ENCODE measurements at regions not wholly inside any gene's neighbourhood (a gene's known extent, or its start where the extent isn't known, plus 50 kb on each side); places are given as distances from the start of the nearest gene placed in this dataset.

GRCh38 chr7:153529100-153529499, 523.1 kb upstream of the DPP6 start (continued):
- no peak for TF ChIP-seq CTCF (CRISPR knock-in tag; IDR thresholded peaks at IDR 0.05)
- TF ChIP-seq, protein P1, sequence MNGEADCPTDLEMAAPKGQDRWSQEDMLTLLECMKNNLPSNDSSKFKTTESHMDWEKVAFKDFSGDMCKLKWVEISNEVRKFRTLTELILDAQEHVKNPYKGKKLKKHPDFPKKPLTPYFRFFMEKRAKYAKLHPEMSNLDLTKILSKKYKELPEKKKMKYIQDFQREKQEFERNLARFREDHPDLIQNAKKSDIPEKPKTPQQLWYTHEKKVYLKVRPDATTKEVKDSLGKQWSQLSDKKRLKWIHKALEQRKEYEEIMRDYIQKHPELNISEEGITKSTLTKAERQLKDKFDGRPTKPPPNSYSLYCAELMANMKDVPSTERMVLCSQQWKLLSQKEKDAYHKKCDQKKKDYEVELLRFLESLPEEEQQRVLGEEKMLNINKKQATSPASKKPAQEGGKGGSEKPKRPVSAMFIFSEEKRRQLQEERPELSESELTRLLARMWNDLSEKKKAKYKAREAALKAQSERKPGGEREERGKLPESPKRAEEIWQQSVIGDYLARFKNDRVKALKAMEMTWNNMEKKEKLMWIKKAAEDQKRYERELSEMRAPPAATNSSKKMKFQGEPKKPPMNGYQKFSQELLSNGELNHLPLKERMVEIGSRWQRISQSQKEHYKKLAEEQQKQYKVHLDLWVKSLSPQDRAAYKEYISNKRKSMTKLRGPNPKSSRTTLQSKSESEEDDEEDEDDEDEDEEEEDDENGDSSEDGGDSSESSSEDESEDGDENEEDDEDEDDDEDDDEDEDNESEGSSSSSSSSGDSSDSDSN (CRISPR knock-in tag; IDR thresholded peaks at IDR 0.05) = no peak
- no peak for TF ChIP-seq IRF2 (CRISPR knock-in tag; IDR thresholded peaks at IDR 0.05)
- no peak for TF ChIP-seq ZNF619 (CRISPR knock-in tag; IDR thresholded peaks at IDR 0.05)

DNA sequence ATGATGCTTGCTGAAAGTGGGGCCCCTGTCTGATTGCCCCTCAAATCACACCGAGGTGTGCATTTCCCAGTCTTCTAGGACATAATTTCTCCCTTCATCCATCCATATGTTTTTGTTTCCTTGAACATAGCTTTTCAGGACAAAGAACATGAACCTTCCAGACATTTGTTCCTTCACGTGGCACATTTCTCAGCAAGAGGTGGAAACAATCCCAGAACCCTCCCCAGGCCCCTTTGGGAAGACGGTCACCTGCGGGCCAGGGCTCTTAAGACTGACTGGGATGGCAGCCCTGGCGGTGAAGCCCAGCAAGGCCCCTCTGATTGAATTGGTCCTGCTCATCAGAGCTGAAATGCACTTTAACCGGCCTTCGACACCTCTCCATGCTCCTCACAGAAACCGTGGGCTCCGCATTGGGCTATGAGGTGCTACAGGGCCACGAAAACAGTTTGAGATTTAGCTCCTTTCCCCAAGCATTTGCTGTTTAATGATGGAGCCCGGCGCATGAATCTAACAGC, 522.5 kb upstream of the DPP6 start:
- no peak overlapping the region for H3K9ac ChIP-seq (ENCODE audit: insufficient read depth, low read depth, low read length)
- WGBS (ENCODE audit: low lambda C conversion rate) = 27% methylated on average over 12 of the region's 12 CpGs
- CTCF ChIA-PET (ENCODE audit: low intra/inter-chr PET ratio, low total read pairs) = no interaction called here
- H3K4me1 ChIP-seq (ENCODE audit: insufficient read depth, low read length) = no peaks in the 10 kb centered on the region
- BruUV-seq (replicated peaks) = no TSS peak
- intact Hi-C loops (cut with micrococcal nuclease; ENCODE audit: unreplicated experiment) (no loop called here), in situ Hi-C loops (cut with HindIII; ENCODE audit: extremely low pct_ligation_motif_present, low pct_unique_long_range_greater_than_20kb) (no loop called here)
- no peaks in the 10 kb centered on the region for H4K20me1 ChIP-seq (ENCODE audit: insufficient read depth, low read length)
- no peak overlapping the region for H2AFZ ChIP-seq (ENCODE audit: low read length)
- POLR2A ChIA-PET = no interaction called here
- no peaks in the 10 kb centered on the region for H3K27me3 ChIP-seq (ENCODE audit: control insufficient read depth in 1 of 2, insufficient read depth in 2 of 2, low read length in 2 of 2)
- no peak overlapping the region for H3K27ac ChIP-seq (ENCODE audit: extremely low read length, insufficient read depth, low read length)
- no peaks in the 10 kb centered on the region for H3K36me3 ChIP-seq (replicated peaks in 1 of 2; ENCODE audit: control insufficient read depth in 1 of 2, insufficient read depth in 2 of 2, low read length in 2 of 2)
- H3K79me2 ChIP-seq (ENCODE audit: insufficient read depth, low read length) = no peaks in the 10 kb centered on the region
- no peak for DNase-seq (ENCODE audit: low spot score)
- H3K4me2 ChIP-seq (ENCODE audit: low read depth, low read length) = no peak overlapping the region
- FAIRE-seq = no peak
- 0 out of 2 replicates have a peak, but pooled peaks cover 5% of the 10 kb centered on the region for H3K9me3 ChIP-seq (ENCODE audit: low read length)
- H3K4me3 ChIP-seq (replicated peaks in 1 of 3; ENCODE audit: insufficient read depth in 1 of 3, low read depth in 2 of 3, low read length in 3 of 3) = no peak overlapping the region
- no peak for ATAC-seq
- TF ChIP-seq ZNF367 (CRISPR knock-in tag; IDR thresholded peaks at IDR 0.05; ENCODE audit: borderline replicate concordance) (no peak), SALL2 (CRISPR knock-in tag; IDR thresholded peaks at IDR 0.05) (no peak), CHD2 (IDR thresholded peaks at IDR 0.05; ENCODE audit: low read depth, low read length) (no peak), FOXA3 (CRISPR knock-in tag; IDR thresholded peaks at IDR 0.05) (no peak), CBX2 (IDR thresholded peaks at IDR 0.05; ENCODE audit: low read depth, low read length) (no peak), CBX2 (CRISPR knock-in tag; IDR thresholded peaks at IDR 0.05; ENCODE audit: low read depth) (no peak), HCFC1 (IDR thresholded peaks at IDR 0.05; ENCODE audit: low read depth, low read length) (no peak), ZNF484 (CRISPR knock-in tag; IDR thresholded peaks at IDR 0.05; ENCODE audit: borderline replicate concordance, low read depth) (no peak), SIN3B (IDR thresholded peaks at IDR 0.05; ENCODE audit: low read length) (no peak), SMARCE1 (IDR thresholded peaks at IDR 0.05; ENCODE audit: borderline replicate concordance) (no peak), MAFK (conservative IDR thresholded peaks at IDR 0.05 in 1 of 2, IDR thresholded peaks at IDR 0.05 in 1 of 2; ENCODE audit: low read length in 2 of 2) (no peak), TP53 (CRISPR knock-in tag; conservative IDR thresholded peaks at IDR 0.05) (no peak), MEIS1 (CRISPR knock-in tag; IDR thresholded peaks at IDR 0.05; ENCODE audit: borderline replicate concordance) (no peak), YY1 (IDR thresholded peaks at IDR 0.05; ENCODE audit: insufficient read depth, insufficient replicate concordance, low read depth, low read length) (no peak), ZFAT (CRISPR knock-in tag; conservative IDR thresholded peaks at IDR 0.05) (no peak), ZNF496 (CRISPR knock-in tag; IDR thresholded peaks at IDR 0.05; ENCODE audit: insufficient replicate concordance) (no peak), SAFB2 (CRISPR knock-in tag; IDR thresholded peaks at IDR 0.05; ENCODE audit: borderline replicate concordance, low read depth) (no peak), ZBTB21 (CRISPR knock-in tag; IDR thresholded peaks at IDR 0.05) (no peak)
- TF ChIP-seq, protein P2, sequence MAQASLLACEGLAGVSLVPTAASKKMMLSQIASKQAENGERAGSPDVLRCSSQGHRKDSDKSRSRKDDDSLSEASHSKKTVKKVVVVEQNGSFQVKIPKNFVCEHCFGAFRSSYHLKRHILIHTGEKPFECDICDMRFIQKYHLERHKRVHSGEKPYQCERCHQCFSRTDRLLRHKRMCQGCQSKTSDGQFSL (CRISPR knock-in tag; IDR thresholded peaks at IDR 0.05) = no peak
